Limb (tissue), 2 donors: ENCODE measurements at regions not wholly inside any gene's neighbourhood (a gene's known extent, or its start where the extent isn't known, plus 50 kb on each side); places are given as distances from the start of the nearest gene placed in this dataset.
"Not testable (repeated sequence)": the region's sequence is repeated elsewhere in the genome, so short reads cannot be mapped to it uniquely, and the experiment has no call there.

ENCODE experiments used
- DNase-seq, 2 donors: peaks; one replicate each; pipeline ENCODE4 v3.0.0-alpha.2; 2016; ENCODE audit errors: extremely low spot score in 2 of 2

DNA sequence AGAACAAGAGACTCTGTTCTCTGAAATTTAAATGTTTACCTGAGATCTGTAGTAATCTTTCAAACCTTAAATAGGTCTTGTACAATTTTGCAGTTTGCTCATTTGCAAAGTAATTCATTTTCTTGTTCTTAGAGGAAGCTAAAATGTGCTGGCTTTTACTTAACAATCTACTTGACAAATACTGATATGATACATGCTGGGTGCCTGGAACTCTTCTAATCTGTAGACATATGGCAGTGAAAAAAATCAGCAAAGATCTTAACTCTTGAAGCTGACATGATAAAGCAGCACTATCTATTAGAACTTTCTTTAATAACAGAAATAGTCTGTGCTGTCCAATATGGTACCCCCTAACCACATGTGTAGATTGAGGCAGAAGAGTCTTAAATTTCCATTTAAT is 1352.8 kb upstream of the SLC39A10 start:
- no peak for DNase-seq

DNA sequence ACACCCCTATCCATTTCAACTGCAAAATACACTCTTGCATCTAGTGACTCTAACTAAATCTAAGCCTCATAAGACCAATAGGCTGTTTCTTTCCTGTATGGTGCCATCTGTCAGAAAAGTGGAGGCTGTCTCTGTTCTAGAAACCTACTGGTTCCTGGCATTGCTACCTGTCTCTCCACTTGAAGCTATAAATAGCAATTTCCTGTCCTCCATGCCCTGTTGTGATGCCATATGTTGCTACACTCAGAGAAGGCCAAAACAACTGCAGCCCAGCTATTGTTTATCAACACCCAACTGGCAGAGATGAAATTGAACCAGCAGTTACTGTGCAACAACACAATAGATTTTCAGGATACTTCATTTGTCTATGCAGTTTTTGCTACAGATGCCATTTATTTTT is 1355.1 kb upstream of the SLC39A10 start:
- no peak for DNase-seq

DNA sequence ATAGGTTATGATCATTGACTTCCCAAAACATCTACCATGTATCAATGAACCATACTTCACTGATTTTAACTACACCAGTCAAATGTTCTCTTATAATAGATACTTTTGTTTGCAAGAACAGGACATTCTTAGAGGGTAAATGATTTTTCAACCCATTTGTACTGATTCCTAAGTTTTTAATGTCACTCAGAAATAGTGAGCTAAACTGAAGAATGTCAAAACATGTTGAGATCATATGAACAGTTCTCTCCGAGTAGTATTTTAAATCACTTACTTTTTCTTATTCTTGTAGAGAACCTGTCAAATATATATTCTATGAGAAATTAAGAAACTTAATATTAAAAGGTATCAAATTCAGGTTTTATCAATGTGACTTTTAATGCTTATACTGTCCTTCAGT is 1362.9 kb upstream of the SLC39A10 start:
- no peak for DNase-seq

DNA sequence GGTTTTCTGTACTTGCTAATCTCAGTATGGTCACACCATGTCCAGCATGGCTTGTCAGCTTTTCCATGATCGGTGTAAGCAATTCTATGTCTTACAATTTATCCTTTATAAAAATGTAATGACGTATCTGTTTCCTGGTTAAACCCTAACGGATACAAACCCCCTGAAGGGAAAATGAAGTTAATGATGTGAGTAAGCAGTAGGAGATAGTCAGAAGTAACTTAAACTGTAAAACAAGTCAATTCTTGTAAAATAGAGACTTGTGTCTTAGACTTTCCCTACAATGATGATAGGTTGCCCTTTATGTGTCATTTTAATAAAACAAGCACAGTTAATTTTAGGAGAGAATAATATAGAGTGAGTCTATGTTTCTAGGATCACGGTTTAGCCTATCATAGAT is 1365.9 kb upstream of the SLC39A10 start:
- no peak for DNase-seq

DNA sequence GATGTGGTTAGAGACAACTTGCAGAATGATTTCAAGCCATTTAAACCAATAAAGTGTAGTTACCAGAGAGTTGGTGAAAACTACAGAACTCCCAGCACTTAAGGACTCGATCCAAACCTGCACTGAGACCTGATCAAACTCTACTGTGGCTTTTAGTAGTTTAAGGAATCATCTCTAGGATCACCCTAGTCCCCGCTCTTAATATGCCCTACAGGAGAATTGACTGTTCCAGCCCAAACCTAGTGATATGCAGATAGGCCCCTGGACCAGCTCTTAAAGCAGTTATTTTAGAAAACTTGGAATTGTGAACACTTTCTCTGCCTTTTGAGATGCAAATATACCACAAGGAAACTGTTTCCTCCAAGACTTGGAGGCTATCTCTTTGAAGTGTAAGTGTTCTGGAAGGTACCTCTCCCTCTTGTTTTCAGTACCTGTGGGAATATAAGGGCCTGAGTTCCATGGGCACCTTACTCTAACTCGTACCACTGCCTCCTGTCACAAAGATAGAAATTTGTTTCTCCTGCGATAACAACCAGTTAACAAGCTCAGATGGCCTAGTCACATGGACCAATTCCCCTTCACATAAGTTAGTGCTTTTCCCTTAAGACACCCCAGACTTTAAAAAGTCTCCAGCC is 1367.2 kb upstream of the SLC39A10 start:
- DNase-seq, result no peak

DNA sequence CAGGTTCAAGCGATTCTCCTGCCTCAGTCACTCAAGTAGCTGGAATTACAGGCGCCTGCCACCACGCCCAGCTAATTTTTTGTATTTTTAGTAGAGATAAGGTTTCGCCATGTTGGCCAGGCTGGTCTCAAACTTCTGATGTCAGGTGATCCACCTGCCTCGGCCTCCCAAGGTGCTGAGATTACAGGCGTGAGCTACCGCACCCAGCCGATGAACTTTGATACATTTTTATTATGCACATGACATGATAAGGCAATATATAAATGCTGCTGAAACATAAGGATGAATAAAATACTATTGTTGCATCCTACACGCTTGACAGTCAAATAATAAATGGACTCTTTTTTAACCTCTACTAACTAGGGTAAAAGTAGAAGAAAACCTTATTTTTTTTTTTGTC is 1380.4 kb upstream of the SLC39A10 start:
- DNase-seq, result not testable (repeated sequence)

DNA sequence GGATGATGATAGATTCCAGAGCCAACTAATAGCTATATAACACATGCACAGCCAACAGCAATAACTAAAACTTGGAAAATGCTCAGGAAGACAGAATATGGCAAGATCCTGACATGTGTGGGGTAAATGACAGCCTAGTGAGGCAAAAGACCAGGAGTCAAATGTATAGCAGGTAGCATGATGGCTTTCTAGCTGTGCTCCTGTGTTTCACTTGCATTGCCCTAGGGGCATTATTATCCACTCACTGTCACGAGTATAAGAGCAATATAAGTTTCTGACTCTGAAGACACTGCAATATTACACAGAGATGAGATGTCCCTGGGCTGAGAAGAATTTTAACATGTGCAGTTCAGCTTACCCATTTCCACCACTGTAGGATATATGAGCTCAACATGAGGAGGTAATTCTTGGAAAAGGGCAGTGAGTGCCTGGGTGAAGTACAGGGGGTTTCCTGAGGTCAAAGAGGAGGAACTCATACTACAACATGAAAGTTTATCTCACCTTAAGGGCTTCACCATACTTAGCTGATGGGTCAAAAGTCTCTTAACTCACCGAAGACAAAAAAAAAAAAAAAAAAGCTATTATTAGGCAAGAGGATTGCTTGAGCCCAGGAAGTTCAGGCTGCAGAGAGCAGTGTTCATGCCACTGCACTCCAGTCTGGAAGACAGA is 1385.6 kb upstream of the SLC39A10 start:
- DNase-seq, result no peak

DNA sequence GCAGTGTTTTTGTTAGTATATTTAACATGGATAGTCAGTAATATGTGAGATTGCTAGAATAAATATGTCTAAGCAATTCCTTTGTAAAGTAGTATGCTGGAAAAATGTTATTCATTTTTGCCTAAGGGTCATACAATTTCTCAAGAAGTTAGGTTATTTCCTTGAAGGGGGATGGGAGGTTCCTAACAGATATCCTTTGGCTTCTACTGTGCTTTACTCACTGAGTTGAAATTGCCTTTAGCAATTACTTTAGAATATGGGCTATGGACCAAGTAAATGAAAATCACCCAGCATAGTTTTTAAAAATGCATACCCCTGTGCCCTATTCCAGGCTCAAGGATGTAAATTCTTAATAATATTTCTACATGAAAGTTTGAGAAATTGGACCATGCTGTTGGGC is 1386.4 kb upstream of the SLC39A10 start:
- DNase-seq, result no peak

DNA sequence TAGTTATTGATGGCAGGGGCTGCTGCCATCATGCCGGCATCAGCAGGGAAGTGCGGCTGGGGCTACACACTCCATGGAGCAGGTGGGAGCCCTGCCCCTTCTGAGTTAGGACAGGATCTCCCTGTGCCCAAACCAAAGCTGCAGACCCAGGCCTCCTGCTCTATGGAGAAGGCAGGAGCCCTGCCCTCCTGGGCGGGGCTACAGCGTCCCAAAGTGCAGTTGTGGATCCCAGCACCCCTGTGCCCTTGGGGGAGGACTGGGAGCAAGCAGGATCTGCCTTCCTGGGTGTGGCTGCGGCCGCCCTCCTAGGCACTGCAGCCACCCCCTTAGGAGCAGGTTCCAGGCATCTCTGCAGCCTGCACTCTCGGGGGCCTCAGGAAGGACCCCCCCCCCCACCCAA is 1392.4 kb upstream of the SLC39A10 start:
- DNase-seq, result no peak

DNA sequence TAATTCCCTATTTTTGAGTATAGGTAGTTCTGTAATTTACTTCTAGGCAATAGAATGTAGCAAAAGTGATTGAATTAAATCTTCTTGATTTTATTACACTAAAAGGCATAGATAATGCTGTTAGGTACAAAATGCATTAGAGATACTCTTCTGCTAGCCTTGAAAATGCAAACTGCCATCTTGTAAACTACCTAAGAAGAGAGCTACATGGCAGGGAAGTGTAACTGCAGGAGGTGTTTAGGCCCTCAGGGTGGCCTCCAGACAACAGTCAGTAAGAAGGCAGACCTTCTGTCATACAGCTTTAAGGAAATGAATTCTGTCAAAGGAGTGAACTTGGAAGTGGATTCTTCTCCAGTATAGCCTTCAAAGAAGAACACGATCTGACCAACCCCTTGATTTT is 1396.8 kb upstream of the SLC39A10 start:
- no peak for DNase-seq

DNA sequence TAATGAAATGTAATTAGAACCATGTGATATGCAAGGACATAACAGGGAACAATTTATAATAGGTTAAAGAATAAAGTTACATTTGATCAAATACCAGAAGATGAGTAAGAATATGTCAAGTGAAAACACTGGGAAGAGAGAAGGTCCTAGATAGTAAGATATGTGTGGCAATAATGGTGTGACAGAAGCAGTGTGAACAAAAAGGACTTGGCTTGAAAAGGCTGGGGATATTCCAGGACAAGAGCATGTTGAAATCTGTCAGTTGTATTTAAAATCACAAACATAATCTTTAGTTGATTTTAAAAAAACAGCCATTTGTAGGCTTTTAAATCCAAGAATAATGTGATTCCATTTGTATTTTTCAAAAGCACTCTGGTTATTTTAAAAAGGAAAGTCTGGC is 1399.9 kb upstream of the SLC39A10 start:
- DNase-seq, result no peak

DNA sequence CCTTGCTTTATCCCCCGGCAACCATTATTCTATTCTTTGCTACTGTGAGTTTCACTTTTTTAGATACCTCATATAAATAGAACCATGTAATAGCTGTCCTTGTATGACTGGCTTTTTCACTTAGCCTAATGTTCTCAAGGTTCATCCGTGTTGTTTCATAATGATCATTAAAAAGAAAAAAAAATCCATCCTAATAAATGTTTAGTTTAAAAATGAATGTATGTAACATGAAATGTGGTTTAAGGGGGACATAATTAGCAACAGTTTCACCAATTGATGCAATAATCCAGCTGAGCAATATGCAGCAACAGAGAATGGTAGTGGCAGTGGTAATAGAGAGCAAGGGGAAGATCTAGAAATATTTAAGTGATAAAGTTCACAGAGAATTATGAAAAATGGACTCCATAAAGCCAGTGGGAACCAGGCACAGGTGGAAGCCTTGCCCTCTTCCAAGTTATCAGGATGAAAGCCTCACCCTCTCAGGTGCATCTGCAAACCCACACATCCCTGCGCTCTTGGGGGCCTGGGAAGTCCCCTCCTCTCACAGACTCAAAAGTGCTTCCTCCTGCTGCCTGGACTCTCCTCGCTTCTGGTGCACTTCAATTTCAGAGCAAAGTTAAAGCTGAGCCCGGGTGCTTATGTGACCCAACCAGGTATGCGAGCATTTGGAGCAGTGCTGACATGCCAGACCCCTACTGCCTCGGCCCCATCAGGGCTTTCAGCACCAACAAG is 1403.3 kb upstream of the SLC39A10 start:
- no peak for DNase-seq

DNA sequence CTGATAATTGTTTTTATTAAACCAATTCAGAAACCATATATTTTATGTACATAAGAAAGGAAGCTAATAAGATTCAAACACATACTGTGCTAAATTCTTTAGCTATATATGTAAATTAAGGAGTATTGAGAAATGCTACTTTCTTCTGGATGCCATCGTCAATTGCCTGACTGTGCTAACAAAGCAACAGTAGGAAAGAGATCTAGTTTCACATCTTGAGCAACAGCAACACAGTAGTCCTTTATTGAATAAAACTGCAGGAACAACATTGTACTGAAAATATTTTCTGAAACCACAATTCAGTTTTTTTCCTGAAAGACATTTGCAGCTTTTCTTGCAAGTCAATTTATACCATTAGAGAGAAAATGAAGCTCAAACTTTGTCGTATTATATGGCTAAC is 1404.9 kb upstream of the SLC39A10 start:
- no peak for DNase-seq

DNA sequence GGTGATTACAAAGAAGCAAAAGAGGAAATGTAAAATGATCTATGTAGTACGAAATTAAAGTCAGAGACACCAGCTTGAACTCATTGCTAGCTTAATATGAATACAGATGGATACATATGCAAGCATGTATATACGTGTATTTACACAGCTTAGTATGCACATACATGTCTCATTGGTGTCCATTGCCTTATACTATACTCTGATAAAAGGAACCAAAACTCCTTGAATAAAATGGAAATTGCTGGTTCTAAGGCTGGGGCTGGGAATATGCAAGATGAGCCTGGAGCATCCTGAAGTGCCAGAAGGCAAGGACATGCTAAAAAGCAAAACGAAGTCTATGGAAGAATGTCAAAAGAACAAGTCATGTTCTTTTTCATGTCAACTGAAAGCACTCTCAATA is 1424.4 kb upstream of the SLC39A10 start:
- DNase-seq, result no peak

DNA sequence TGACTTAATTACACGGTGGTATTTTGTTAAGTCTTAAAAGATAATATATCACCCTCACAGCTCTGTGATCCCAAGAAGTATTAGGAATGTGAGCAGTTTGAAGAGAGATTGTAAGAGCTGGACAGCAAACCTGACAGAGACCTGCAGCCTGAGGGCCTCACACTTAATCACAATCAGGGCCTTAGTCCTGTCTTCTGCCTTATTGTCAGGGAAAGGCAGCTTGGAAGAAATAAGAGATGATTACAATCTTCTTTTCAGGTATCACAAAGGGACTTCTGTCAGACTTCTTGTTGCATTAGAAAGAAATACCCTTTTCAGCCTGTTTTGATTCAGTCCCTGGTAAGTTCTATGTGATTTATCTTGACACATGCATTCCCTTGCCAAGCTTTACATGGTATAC is 1433.8 kb upstream of the SLC39A10 start:
- no peak for DNase-seq

DNA sequence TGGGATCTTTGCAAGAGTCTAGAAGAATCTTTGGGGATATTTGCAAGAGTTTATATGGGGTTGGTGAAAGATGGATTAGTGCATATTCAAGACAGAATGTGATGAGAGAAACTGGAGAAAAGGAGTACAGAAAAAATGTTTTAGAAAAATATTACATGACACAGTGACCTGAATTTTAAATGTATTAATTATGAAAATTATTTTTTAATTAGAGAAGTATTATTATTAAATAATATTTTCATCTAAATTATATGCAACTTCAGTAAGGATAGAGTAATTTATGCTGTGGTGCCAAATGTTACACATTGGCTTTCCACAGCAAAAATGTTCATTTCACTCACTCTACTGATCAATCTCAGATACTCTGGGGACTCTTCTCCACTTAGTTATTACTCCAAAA is 1442.8 kb upstream of the SLC39A10 start:
- DNase-seq, result no peak

DNA sequence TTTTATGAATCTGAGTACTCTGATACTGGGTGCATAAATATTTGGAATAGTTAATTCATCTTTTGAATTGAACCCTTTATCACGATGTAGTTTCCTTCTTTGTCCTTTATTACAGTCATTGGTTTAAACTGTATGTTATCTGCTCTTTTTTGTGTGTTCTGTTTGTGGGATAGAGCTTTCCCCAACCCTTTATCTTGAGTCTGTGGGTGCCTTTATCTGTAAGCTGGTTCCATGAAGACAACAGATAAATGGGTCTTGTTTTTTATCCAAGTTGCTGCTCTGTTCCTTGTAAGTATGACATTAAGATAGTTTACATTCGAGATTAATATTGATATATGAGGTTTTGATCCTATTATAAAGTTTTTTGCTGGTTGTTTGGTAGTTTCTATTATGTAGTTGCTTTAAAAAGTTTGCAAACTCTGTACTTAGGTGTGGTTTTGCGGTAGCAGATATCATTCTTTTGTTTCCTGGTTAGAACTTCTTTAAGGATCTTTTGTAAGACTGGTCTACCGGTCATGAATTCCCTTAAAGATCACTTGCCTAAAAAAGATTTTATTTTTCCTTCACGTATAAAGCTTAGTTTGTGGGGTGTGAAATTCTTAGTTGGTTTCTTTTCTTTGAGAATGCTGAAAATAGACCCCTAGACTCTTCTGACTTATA is 1451.3 kb upstream of the SLC39A10 start:
- no peak for DNase-seq

DNA sequence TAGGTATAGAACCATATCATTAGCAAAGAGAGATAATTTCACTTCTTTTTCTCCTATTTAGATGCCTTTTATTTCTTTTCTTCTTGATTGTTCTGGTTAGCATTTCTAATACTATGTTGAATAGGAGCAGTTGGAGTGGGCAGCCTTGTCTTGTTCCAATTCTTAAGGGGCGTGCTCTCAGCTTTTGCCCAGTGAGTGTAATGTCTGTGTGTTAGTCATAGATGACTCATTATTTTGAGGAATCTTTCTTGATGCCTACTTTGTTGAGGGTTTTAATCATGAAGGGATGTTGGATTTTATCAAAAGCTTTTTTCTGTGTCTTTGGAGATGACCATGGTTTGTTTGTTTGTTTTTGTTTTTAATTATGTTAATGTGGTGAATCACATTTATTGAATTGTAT is 1453.1 kb upstream of the SLC39A10 start:
- no peak for DNase-seq

DNA sequence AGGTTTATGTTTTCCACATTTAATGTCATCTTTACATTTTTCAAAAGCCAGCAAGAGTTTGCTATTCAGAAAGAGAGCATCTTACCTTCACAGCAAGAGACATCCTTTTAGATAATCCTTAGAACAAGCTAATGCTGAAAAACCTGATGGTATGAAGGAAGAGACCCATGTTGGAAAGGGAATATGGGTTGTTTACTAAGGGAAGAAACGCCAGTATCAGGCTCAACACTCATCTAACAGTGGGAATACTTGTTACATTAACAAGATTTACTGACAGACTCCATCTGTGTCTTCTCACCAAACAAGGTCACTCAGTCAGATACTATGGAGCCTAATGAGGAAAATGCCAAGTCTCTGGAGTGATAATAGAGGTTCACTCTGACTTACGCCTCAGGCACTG is 1474.1 kb upstream of the SLC39A10 start:
- DNase-seq, result no peak

DNA sequence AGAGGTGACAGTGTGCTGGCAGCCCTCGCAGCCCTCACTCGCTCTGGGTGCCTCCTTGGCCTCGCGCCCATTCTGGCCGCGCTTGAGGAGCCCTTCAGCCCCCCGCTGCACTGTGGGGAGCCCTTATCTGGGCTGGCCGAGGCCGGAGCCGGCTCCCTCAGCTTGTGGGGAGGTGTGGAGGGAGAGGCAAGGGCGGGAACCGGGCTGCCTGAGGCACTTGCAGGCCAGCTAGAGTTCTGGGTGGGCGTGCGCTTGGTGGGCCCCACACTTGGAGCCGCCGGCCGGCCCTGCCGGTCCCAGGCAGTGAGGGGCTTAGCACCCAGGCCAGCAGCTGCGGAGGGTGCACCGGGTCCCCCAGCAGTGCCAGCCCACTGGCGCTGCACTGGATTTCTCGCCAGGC is 1480.9 kb upstream of the SLC39A10 start:
- no peak for DNase-seq

DNA sequence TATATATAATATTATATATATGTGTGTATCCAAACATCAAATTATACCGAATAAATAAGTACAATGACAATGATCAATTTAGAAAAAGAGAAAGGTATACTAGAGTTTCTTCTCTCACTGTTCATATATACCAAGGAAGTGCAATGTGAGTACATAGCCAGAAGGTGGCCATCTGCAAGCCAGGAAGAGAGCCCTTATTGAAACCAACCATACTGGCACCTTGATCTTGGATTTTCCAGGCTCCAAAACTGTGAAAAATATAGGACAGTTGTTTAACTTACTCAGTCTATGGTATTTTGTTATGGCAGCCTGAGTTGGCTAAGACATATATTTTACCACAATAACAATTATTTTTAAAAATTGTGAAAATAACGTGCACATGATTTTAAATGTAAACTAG is 1490.2 kb upstream of the SLC39A10 start:
- DNase-seq, result peak in 1 of 2 donors; percentile 13

DNA sequence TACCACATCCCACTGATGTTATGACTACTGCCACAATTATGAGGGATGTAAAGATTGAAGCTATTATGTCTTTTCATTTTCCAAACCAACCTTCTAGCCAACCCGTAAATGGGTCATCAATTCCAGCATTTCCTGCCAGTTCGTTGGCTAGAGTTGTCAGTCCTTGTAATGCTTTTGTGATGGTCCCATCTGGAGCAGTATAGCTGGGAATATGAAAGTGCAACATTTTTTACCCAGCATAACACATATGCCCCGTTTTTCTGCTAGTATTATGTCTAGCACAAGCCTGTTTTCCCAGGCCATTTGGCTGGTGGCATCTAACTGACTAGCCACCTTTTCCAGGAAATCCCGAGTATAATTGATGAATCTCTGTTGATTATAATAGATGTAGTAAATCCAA is 1501.6 kb upstream of the SLC39A10 start:
- DNase-seq, result no peak
